ENCODE measurements at regions not wholly inside any gene's neighbourhood (a gene's known extent, or its start where the extent isn't known, plus 50 kb on each side); places are given as distances from the start of the nearest gene placed in this dataset.

GRCh38 chr2:216996279-216996845 lies 136.5 kb upstream of the TNP1 start:
- Histone ChIP-seq H3K4me3 (no peak overlapping the region), H3K9me3 (ENCODE audit: low read depth) (no peaks in the 10 kb centered on the region), H3K36me3 (no peaks in the 10 kb centered on the region), H3K27me3 (no peaks in the 10 kb centered on the region), H3K27ac (no peak overlapping the region), H3K4me1 (ENCODE audit: low read depth) (peaks cover 17% of the 10 kb centered on the region)
- no peak for DNase-seq (ENCODE audit: low read depth in 1 of 2, low spot score in 1 of 2)
- no peak for TF ChIP-seq CTCF (IDR thresholded peaks at IDR 0.05; ENCODE audit: low read depth, low read length)

- no peak for DNase-seq (ENCODE audit: low read depth in 1 of 2, low spot score in 1 of 2)
- Histone ChIP-seq H3K36me3 (no peaks in the 10 kb centered on the region), H3K27ac (no peak overlapping the region)
These were observed 134.5 kb upstream of the TNP1 start for GRCh38 chr2:216994353-216994854.

GRCh38 chr2:216992056-216992675 lies 132.3 kb upstream of the TNP1 start:
- no peak overlapping the region for H3K4me3 ChIP-seq
- H3K4me1 ChIP-seq (ENCODE audit: low read depth) = no peaks in the 10 kb centered on the region
- no peaks in the 10 kb centered on the region for H3K9me3 ChIP-seq (ENCODE audit: low read depth)
- peak in 1 of 2 donors; percentile 43 for DNase-seq (ENCODE audit: low read depth in 1 of 2, low spot score in 1 of 2)
- no peak for TF ChIP-seq CTCF (IDR thresholded peaks at IDR 0.05; ENCODE audit: low read depth, low read length)
- H3K27me3 ChIP-seq = no peaks in the 10 kb centered on the region
- no peaks in the 10 kb centered on the region for H3K36me3 ChIP-seq
- H3K27ac ChIP-seq = no peak overlapping the region

More at GRCh38 chr2:216994353-216994854, 134.5 kb upstream of the TNP1 start:
- no peaks in the 10 kb centered on the region for H3K9me3 ChIP-seq (ENCODE audit: low read depth)
- no peak overlapping the region for H3K4me3 ChIP-seq
- H3K27me3 ChIP-seq = no peaks in the 10 kb centered on the region
- H3K4me1 ChIP-seq (ENCODE audit: low read depth) = no peaks in the 10 kb centered on the region
- no peak for TF ChIP-seq CTCF (IDR thresholded peaks at IDR 0.05; ENCODE audit: low read depth, low read length)

- peak in 1 of 2 donors; percentile 51 for DNase-seq (ENCODE audit: low read depth in 1 of 2, low spot score in 1 of 2)
- no peak overlapping the region for H3K4me3 ChIP-seq
- no peak for TF ChIP-seq CTCF (IDR thresholded peaks at IDR 0.05; ENCODE audit: low read depth, low read length)
- H3K36me3 ChIP-seq = no peaks in the 10 kb centered on the region
- H3K27ac ChIP-seq = no peak overlapping the region
- no peaks in the 10 kb centered on the region for H3K4me1 ChIP-seq (ENCODE audit: low read depth)
- no peaks in the 10 kb centered on the region for H3K27me3 ChIP-seq
- H3K9me3 ChIP-seq (ENCODE audit: low read depth) = no peaks in the 10 kb centered on the region
These were observed 131.7 kb upstream of the TNP1 start for GRCh38 chr2:216991563-216991962.

GRCh38 chr2:216989340-216990129 lies 129.7 kb upstream of the TNP1 start:
- Histone ChIP-seq H3K4me3 (no peak overlapping the region), H3K27me3 (no peaks in the 10 kb centered on the region), H3K36me3 (no peaks in the 10 kb centered on the region), H3K9me3 (ENCODE audit: low read depth) (no peaks in the 10 kb centered on the region), H3K27ac (no peak overlapping the region), H3K4me1 (ENCODE audit: low read depth) (no peaks in the 10 kb centered on the region)
- peak; percentile 24 for TF ChIP-seq CTCF (IDR thresholded peaks at IDR 0.05; ENCODE audit: low read depth, low read length)
- DNase-seq (ENCODE audit: low read depth in 1 of 2, low spot score in 1 of 2) = peak in 1 of 2 donors; percentile 40
